ENCODE measurements at regions not wholly inside any gene's neighbourhood (a gene's known extent, or its start where the extent isn't known, plus 50 kb on each side); places are given as distances from the start of the nearest gene placed in this dataset.

- ChIA-PET POLR2A (interaction anchor here (0.6 kb wide), 1 partner anchor 255 kb away, joined by 3 read pairs; no protein-coding TSS in a partner anchor), RAD21 (ENCODE audit: low non-redundant PET in 1 of 2, low total read pairs in 2 of 2, uncharacterized antibody in 2 of 2, unreplicated experiment in 2 of 2) (no interaction called here), CTCF (no interaction called here)
- Histone ChIP-seq H3K9me3 (ENCODE audit: control insufficient read depth in 1 of 2, insufficient read depth in 1 of 2, low read depth in 1 of 2, low read length in 2 of 2) (no peaks in the 10 kb centered on the region), H3K79me2 (ENCODE audit: insufficient read depth, low read length) (no peaks in the 10 kb centered on the region), H3K4me1 (ENCODE audit: control insufficient read depth in 1 of 2, insufficient read depth in 2 of 2, low read length in 2 of 2) (no peaks in the 10 kb centered on the region), H3K4me2 (ENCODE audit: low read length) (no peak overlapping the region), H4K20me1 (ENCODE audit: insufficient read depth) (no peaks in the 10 kb centered on the region), H3K36me3 (ENCODE audit: control insufficient read depth in 1 of 2, insufficient read depth in 2 of 2, low read length in 2 of 2) (no peaks in the 10 kb centered on the region), H2AFZ (ENCODE audit: low read depth, low read length, poor library complexity, severe bottlenecking) (no peak overlapping the region), H3K27ac (ENCODE audit: low read depth, low read length) (no peak overlapping the region), H3K27me3 (ENCODE audit: insufficient read depth, low read length) (no peaks in the 10 kb centered on the region), H3K4me3 (replicated peaks in 1 of 2; ENCODE audit: low read depth in 1 of 2, low read length in 2 of 2) (no peak overlapping the region), H3K9ac (ENCODE audit: low read length) (no peak overlapping the region), H3K9me2 (ENCODE audit: insufficient read depth) (no peaks in the 10 kb centered on the region)
- no TSS peak for BruUV-seq (replicated peaks)
- TF ChIP-seq CBX3 (IDR thresholded peaks at IDR 0.05; ENCODE audit: low read depth) (no peak), FOSL1 (IDR thresholded peaks at IDR 0.05; ENCODE audit: low read depth) (no peak), CTCF (IDR thresholded peaks at IDR 0.05 in 2 of 3, conservative IDR thresholded peaks at IDR 0.05 in 1 of 3; ENCODE audit: borderline replicate concordance in 1 of 3, insufficient read depth in 1 of 3, low read depth in 2 of 3, low read length in 2 of 3) (no peak), ZFX (IDR thresholded peaks at IDR 0.05) (no peak), POLR2A (IDR thresholded peaks at IDR 0.05; ENCODE audit: borderline replicate concordance, extremely low read depth, insufficient read depth, insufficient read length) (no peak), EGR1 (IDR thresholded peaks at IDR 0.05; ENCODE audit: low read depth) (no peak), RAD21 (IDR thresholded peaks at IDR 0.05; ENCODE audit: low read depth) (no peak)
- intact Hi-C loops (cut with micrococcal nuclease), result no loop called here
- ATAC-seq, result no peak
- no peak for DNase-seq (ENCODE audit: low read depth, low spot score)
Measured at GRCh38 chr1:60348884-60349283, 275.3 kb upstream of the C1orf87 start.

- H3K27me3 ChIP-seq (ENCODE audit: insufficient read depth, low read length), result no peaks in the 10 kb centered on the region
- ChIA-PET RAD21 (ENCODE audit: low non-redundant PET in 1 of 2, low total read pairs in 2 of 2, uncharacterized antibody in 2 of 2, unreplicated experiment in 2 of 2) (no interaction called here), CTCF (no interaction called here), POLR2A (no interaction called here)
- no peaks in the 10 kb centered on the region for H3K79me2 ChIP-seq (ENCODE audit: insufficient read depth, low read length)
- no peaks in the 10 kb centered on the region for H3K9me3 ChIP-seq (ENCODE audit: control insufficient read depth in 1 of 2, insufficient read depth in 1 of 2, low read depth in 1 of 2, low read length in 2 of 2)
- no peaks in the 10 kb centered on the region for H3K9me2 ChIP-seq (ENCODE audit: insufficient read depth)
- BruUV-seq (replicated peaks), result no TSS peak
- H3K4me1 ChIP-seq (ENCODE audit: control insufficient read depth in 1 of 2, insufficient read depth in 2 of 2, low read length in 2 of 2), result no peaks in the 10 kb centered on the region
- no peaks in the 10 kb centered on the region for H3K36me3 ChIP-seq (ENCODE audit: control insufficient read depth in 1 of 2, insufficient read depth in 2 of 2, low read length in 2 of 2)
- no peak for DNase-seq (ENCODE audit: low read depth, low spot score)
- no peak overlapping the region for H3K9ac ChIP-seq (ENCODE audit: low read length)
- no peak overlapping the region for H3K27ac ChIP-seq (ENCODE audit: low read depth, low read length)
- ATAC-seq, result no peak
- H3K4me2 ChIP-seq (ENCODE audit: low read length), result no peak overlapping the region
- intact Hi-C loops (cut with micrococcal nuclease), result no loop called here
- no peak overlapping the region for H2AFZ ChIP-seq (ENCODE audit: low read depth, low read length, poor library complexity, severe bottlenecking)
- H3K4me3 ChIP-seq (replicated peaks in 1 of 2; ENCODE audit: low read depth in 1 of 2, low read length in 2 of 2), result no peak overlapping the region
- H4K20me1 ChIP-seq (ENCODE audit: insufficient read depth), result no peaks in the 10 kb centered on the region
- TF ChIP-seq ZFX (IDR thresholded peaks at IDR 0.05) (no peak), ZBTB33 (IDR thresholded peaks at IDR 0.05; ENCODE audit: extremely low read depth, insufficient replicate concordance, low read length) (no peak), CTCF (IDR thresholded peaks at IDR 0.05 in 2 of 3, conservative IDR thresholded peaks at IDR 0.05 in 1 of 3; ENCODE audit: borderline replicate concordance in 1 of 3, insufficient read depth in 1 of 3, low read depth in 2 of 3, low read length in 2 of 3) (no peak), EGR1 (IDR thresholded peaks at IDR 0.05; ENCODE audit: low read depth) (no peak), SP1 (IDR thresholded peaks at IDR 0.05; ENCODE audit: low read depth) (no peak), POLR2A (IDR thresholded peaks at IDR 0.05; ENCODE audit: borderline replicate concordance, extremely low read depth, insufficient read depth, insufficient read length) (no peak), SIN3A (IDR thresholded peaks at IDR 0.05; ENCODE audit: low read depth) (no peak), CBX3 (IDR thresholded peaks at IDR 0.05; ENCODE audit: low read depth) (no peak), JUND (IDR thresholded peaks at IDR 0.05) (no peak), EZH2 (IDR thresholded peaks at IDR 0.05) (no peak)
Measured at GRCh38 chr1:60345621-60346020, 272.1 kb upstream of the C1orf87 start.

Measured in HCT116 (cell line).